Natural killer cell treated with Interleukin-12 subunit alpha and Interleukin-12 subunit beta and Interleukin-15 and Interleukin-18, amount 100 ng/mL, for 72 hours (primary cell): ENCODE measurements at regions not wholly inside any gene's neighbourhood (a gene's known extent, or its start where the extent isn't known, plus 50 kb on each side); places are given as distances from the start of the nearest gene placed in this dataset.

Experiments
- ATAC-seq, 2 donors: fragments of 150-1000 bp; cut with Tn5 transposase in 1 of 2; sonication (Bioruptor Pico), chemical (Tn5 transposase) in 1 of 2; 2 replicates each; pipeline ENCODE4 v1.10.0; 2021
- DNase-seq: peaks from one replicate; pipeline ENCODE4 v3.0.0; 2022; ENCODE audit warnings: low spot score
- H3K27ac Mint-ChIP-seq, 2 donors: 1 replicate in 1 of 2; 2 replicates in 1 of 2; pipeline ENCODE4 v1.8.0; 2022; ENCODE audit warnings: mixed read lengths in 2 of 2, mild to moderate bottlenecking in 1 of 2, moderate library complexity in 1 of 2
- H3K27me3 Mint-ChIP-seq, 2 donors: 1 replicate in 1 of 2; 2 replicates in 1 of 2; pipeline ENCODE4 v1.8.0; 2022; ENCODE audit warnings: mixed read lengths in 2 of 2
- H3K36me3 Mint-ChIP-seq: one replicate; pipeline ENCODE4 v1.8.0; 2022; ENCODE audit warnings: mixed read lengths
- H3K4me1 Mint-ChIP-seq, 2 donors: 1 replicate in 1 of 2; 2 replicates in 1 of 2; pipeline ENCODE4 v1.8.0; 2022; ENCODE audit warnings: low read depth in 2 of 2, mixed read lengths in 2 of 2, mild to moderate bottlenecking in 1 of 2
- H3K4me3 Mint-ChIP-seq: one replicate; pipeline ENCODE4 v1.8.0; 2022; ENCODE audit warnings: mixed read lengths
- H3K9me3 Mint-ChIP-seq: 2 replicates; pipeline ENCODE4 v1.8.0; 2022; ENCODE audit warnings: mixed read lengths

DNA sequence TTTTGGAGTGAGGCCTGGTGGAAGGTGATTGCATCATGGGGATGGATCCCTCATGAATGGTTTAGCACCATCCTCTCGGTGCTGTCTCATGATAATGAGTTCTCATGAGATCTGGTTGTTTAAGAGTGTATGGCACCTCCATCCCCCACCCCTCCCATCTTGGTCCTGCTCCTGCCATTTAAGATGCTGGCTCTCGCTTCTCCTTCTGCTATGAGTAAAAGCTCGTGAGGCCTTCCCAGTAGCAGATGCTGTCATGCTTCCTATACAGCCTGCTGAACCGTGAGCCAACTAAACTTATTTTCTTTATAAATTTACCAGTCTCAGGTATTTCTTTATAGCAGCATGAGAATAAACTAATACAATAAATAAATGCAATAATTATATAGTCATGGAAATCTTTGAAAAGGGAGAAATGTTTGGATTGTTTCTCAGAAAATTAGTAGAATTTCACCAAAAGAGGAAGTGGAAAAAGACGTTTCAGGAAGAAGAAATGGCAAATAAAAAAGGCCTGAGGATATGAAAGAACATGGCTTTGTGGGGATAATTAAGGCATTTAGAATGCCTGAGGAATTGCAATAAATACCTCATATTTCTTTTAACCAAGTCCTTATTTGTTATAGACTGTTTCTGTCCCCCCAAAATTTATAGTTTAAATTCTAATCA is 451.2 kb upstream of the ADGRL4 start:
- Mint-ChIP-seq H3K27me3 (no peaks in the 10 kb centered on the region), H3K4me3 (no peak overlapping the region), H3K9me3 (peaks cover 22% of the 10 kb centered on the region), H3K36me3 (peaks cover 4% of the 10 kb centered on the region), H3K4me1 (no peaks in the 10 kb centered on the region), H3K27ac (no peak overlapping the region)
- ATAC-seq (no peak), DNase-seq (no peak)

GRCh38 chr1:79448426-79448825 is 441.9 kb upstream of the ADGRL4 start:
- H3K27ac Mint-ChIP-seq, result no peak overlapping the region
- no peak for ATAC-seq
- H3K4me3 Mint-ChIP-seq, result no peak overlapping the region
- peaks cover 7% of the 10 kb centered on the region for H3K9me3 Mint-ChIP-seq
- no peaks in the 10 kb centered on the region for H3K4me1 Mint-ChIP-seq
- no peak for DNase-seq
- no peaks in the 10 kb centered on the region for H3K27me3 Mint-ChIP-seq
- H3K36me3 Mint-ChIP-seq, result no peaks in the 10 kb centered on the region

DNA sequence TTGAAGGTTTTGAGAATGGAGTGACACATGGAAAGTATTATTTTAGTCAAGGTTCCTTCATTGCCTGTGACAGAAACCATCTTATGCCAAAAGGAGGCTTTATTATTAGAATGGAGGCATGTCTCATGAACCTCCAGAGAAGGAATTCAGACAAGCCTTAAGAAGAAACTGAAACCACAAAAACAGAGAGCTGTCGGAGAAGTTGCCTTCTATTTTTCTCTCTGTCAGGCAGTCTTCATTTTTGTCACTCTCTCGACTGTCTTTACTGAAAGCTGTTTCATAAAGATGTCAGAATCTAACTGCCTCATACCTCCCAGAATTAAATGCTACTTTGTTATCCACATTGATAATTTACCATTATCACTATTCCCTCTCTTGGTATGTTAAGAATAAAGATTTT is 434.7 kb upstream of the ADGRL4 start:
- Mint-ChIP-seq H3K4me1 (no peaks in the 10 kb centered on the region), H3K4me3 (no peak overlapping the region), H3K36me3 (no peaks in the 10 kb centered on the region), H3K9me3 (peaks cover 16% of the 10 kb centered on the region), H3K27me3 (no peaks in the 10 kb centered on the region), H3K27ac (no peak overlapping the region)
- DNase-seq (no peak), ATAC-seq (no peak)

DNA sequence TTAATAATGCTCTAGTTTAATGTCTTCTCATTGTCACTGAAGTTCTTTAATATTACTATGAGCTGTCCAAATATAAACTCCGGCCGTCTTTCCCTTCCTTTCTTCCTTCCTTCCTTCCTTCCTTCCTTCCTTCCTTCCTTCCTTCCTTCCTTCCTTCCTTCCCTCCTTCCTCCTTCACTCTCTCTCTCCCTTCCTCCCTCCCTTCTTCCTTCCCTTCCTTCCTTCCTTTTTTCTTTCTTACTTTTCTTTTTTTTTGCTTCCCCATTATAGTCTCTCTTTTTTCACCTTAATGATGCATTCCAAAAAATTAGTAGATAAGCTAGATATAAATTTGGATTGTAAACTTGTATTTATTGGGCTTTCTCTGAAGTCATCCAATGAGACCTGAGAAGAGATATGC is 431.0 kb upstream of the ADGRL4 start:
- Mint-ChIP-seq H3K27me3 (no peaks in the 10 kb centered on the region), H3K4me1 (no peaks in the 10 kb centered on the region), H3K9me3 (peaks cover 16% of the 10 kb centered on the region)

DNA sequence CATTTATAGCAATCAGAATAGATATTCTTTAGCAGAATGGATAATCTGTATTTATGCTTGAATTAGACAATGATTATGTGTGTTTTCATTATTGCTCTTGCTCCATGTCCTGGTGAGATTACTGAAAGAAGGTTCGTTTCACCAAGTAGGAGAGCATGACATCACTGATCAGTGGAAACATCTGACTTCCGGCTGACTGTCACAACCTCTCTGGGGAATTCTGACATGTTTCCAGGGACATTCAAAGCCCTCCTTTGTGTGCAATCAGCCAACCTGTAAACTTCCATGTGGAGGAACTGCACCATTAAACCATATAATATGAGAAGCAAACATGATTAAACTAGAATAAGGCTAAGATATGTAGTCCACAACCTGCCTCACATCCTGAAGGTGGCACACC is 424.8 kb upstream of the ADGRL4 start:
- Mint-ChIP-seq H3K27ac (no peak overlapping the region), H3K9me3 (peaks cover 4% of the 10 kb centered on the region), H3K4me1 (no peaks in the 10 kb centered on the region), H3K4me3 (no peak overlapping the region), H3K27me3 (no peaks in the 10 kb centered on the region), H3K36me3 (no peaks in the 10 kb centered on the region)
- DNase-seq, result no peak
- no peak for ATAC-seq

More for the DNA sequence above, 431.0 kb upstream of the ADGRL4 start:
- DNase-seq (no peak), ATAC-seq (no peak)
- H3K27ac Mint-ChIP-seq, result no peak overlapping the region
- no peaks in the 10 kb centered on the region for H3K36me3 Mint-ChIP-seq
- no peak overlapping the region for H3K4me3 Mint-ChIP-seq

DNA sequence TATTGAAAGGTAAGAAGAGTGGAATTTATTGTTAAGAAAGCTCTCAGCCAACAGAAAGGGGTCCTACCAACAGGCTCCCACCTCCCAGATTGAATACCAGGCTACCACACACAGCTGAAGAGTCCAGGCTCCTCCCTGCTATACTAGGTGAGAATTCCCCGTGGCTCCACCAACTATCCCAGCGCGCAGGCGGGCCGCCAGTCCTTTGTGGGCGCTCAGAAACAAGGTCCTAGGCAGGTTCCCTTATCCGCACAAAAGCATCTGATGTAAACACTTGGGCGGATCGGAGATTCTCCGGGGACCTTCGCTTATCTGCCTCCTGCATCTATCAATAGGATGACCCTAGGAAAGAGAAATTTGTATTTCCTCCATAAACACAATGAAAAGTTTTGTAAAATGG is 423.9 kb upstream of the ADGRL4 start:
- H3K27me3 Mint-ChIP-seq, result no peaks in the 10 kb centered on the region
- no peaks in the 10 kb centered on the region for H3K4me1 Mint-ChIP-seq
- ATAC-seq, result no peak
- no peak overlapping the region for H3K4me3 Mint-ChIP-seq
- no peak for DNase-seq
- H3K36me3 Mint-ChIP-seq, result no peaks in the 10 kb centered on the region
- no peak overlapping the region for H3K27ac Mint-ChIP-seq
- peaks cover 4% of the 10 kb centered on the region for H3K9me3 Mint-ChIP-seq

GRCh38 chr1:79422726-79423125 is 416.2 kb upstream of the ADGRL4 start:
- Mint-ChIP-seq H3K27ac (no peak overlapping the region), H3K9me3 (peaks cover 9% of the 10 kb centered on the region), H3K4me1 (no peaks in the 10 kb centered on the region), H3K27me3 (no peaks in the 10 kb centered on the region), H3K4me3 (no peak overlapping the region), H3K36me3 (no peaks in the 10 kb centered on the region)
- no peak for ATAC-seq
- no peak for DNase-seq

- no peak overlapping the region for H3K27ac Mint-ChIP-seq
- no peaks in the 10 kb centered on the region for H3K4me1 Mint-ChIP-seq
- H3K36me3 Mint-ChIP-seq, result no peaks in the 10 kb centered on the region
- no peaks in the 10 kb centered on the region for H3K27me3 Mint-ChIP-seq
- H3K9me3 Mint-ChIP-seq, result peaks cover 19% of the 10 kb centered on the region
- DNase-seq (no peak), ATAC-seq (no peak)
- H3K4me3 Mint-ChIP-seq, result no peak overlapping the region
Measured at GRCh38 chr1:79398501-79398900, 392.0 kb upstream of the ADGRL4 start.

DNA sequence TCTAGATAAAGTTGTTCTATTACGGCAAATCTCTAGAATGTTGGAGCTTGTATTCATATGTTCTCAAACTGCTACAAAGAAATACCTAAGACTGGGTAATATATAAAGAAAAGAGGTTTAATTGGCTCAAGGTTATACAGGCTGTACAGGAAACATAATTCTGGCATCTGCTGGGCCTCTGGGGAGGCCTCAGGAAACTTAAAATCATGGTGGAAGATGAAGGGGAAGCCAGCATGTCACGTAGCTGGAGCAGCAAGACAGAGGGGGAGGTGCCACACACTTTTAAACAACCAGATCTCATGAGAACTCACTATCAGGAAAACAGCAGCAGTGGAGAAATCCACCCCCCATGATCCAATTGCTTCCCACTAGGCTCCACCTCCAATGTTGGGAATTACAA is 390.4 kb upstream of the ADGRL4 start:
- no peak overlapping the region for H3K27ac Mint-ChIP-seq
- H3K27me3 Mint-ChIP-seq, result no peaks in the 10 kb centered on the region
- ATAC-seq, result no peak
- DNase-seq, result no peak
- no peaks in the 10 kb centered on the region for H3K4me1 Mint-ChIP-seq
- H3K4me3 Mint-ChIP-seq, result no peak overlapping the region
- H3K36me3 Mint-ChIP-seq, result no peaks in the 10 kb centered on the region
- peaks cover 19% of the 10 kb centered on the region for H3K9me3 Mint-ChIP-seq

- Mint-ChIP-seq H3K4me3 (no peak overlapping the region), H3K9me3 (peaks cover 8% of the 10 kb centered on the region), H3K27ac (no peak overlapping the region), H3K4me1 (no peaks in the 10 kb centered on the region), H3K27me3 (no peaks in the 10 kb centered on the region), H3K36me3 (peaks cover 10% of the 10 kb centered on the region)
- no peak for ATAC-seq
- no peak for DNase-seq
Measured at GRCh38 chr1:79388694-79389361, 382.3 kb upstream of the ADGRL4 start.

- DNase-seq (no peak), ATAC-seq (no peak)
- H3K27ac Mint-ChIP-seq, result no peak overlapping the region
- H3K4me3 Mint-ChIP-seq, result no peak overlapping the region
- H3K9me3 Mint-ChIP-seq, result peaks cover 8% of the 10 kb centered on the region
- H3K4me1 Mint-ChIP-seq, result no peaks in the 10 kb centered on the region
- peaks cover 14% of the 10 kb centered on the region for H3K36me3 Mint-ChIP-seq
- H3K27me3 Mint-ChIP-seq, result no peaks in the 10 kb centered on the region
Measured at GRCh38 chr1:79386730-79387129, 380.2 kb upstream of the ADGRL4 start.

- ATAC-seq, result no peak
- Mint-ChIP-seq H3K27me3 (no peaks in the 10 kb centered on the region), H3K27ac (no peak overlapping the region), H3K36me3 (peaks cover 14% of the 10 kb centered on the region), H3K9me3 (peaks cover 13% of the 10 kb centered on the region), H3K4me3 (no peak overlapping the region), H3K4me1 (no peaks in the 10 kb centered on the region)
- DNase-seq, result no peak
Measured at GRCh38 chr1:79380078-79380477, 373.5 kb upstream of the ADGRL4 start.

DNA sequence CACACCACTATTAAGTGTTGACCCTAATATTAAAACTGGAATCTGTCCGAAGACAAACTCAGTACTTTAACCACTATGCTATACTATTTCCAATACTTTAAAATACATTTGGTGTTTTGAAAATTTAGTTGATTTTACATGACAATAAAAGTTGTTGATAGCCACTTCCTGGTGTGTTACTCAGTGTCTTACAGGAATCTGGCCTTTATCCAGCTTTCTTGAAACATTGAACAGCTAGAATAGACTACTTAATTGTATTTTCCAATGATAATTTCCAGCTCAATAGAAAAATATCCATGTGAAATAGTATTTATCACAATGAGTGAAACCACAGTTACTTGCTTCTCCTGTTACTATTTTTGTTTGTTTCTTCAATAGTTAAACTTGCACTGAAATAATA is 369.6 kb upstream of the ADGRL4 start:
- DNase-seq, result no peak
- H3K9me3 Mint-ChIP-seq, result peaks cover 17% of the 10 kb centered on the region

GRCh38 chr1:79375352-79375751 is 368.8 kb upstream of the ADGRL4 start:
- no peak overlapping the region for H3K27ac Mint-ChIP-seq
- ATAC-seq (no peak), DNase-seq (no peak)
- H3K4me1 Mint-ChIP-seq, result no peaks in the 10 kb centered on the region
- H3K4me3 Mint-ChIP-seq, result no peak overlapping the region
- H3K27me3 Mint-ChIP-seq, result no peaks in the 10 kb centered on the region
- peaks cover 11% of the 10 kb centered on the region for H3K36me3 Mint-ChIP-seq
- H3K9me3 Mint-ChIP-seq, result peaks cover 18% of the 10 kb centered on the region

More for the DNA sequence above, 369.6 kb upstream of the ADGRL4 start:
- no peaks in the 10 kb centered on the region for H3K27me3 Mint-ChIP-seq
- no peaks in the 10 kb centered on the region for H3K4me1 Mint-ChIP-seq
- H3K27ac Mint-ChIP-seq, result no peak overlapping the region
- ATAC-seq, result no peak
- H3K36me3 Mint-ChIP-seq, result peaks cover 11% of the 10 kb centered on the region
- H3K4me3 Mint-ChIP-seq, result no peak overlapping the region

- no peak for ATAC-seq
- peaks cover 22% of the 10 kb centered on the region for H3K9me3 Mint-ChIP-seq
- peaks cover 11% of the 10 kb centered on the region for H3K36me3 Mint-ChIP-seq
- H3K27ac Mint-ChIP-seq, result no peak overlapping the region
- DNase-seq, result no peak
- H3K4me1 Mint-ChIP-seq, result no peaks in the 10 kb centered on the region
- H3K4me3 Mint-ChIP-seq, result no peak overlapping the region
- no peaks in the 10 kb centered on the region for H3K27me3 Mint-ChIP-seq
Measured at GRCh38 chr1:79374397-79374796, 367.9 kb upstream of the ADGRL4 start.
